Liver (tissue), 8 donors: ENCODE measurements at regions not wholly inside any gene's neighbourhood (a gene's known extent, or its start where the extent isn't known, plus 50 kb on each side); places are given as distances from the start of the nearest gene placed in this dataset.

ENCODE experiments used
- DNase-seq: peaks from one replicate; pipeline ENCODE4 v3.0.0-alpha.2; 2017; ENCODE audit warnings: low spot score
- H3K27ac ChIP-seq, 2 donors: one replicate each; pipeline ENCODE4 v1.7.0; 2013; ENCODE audit warnings: inconsistent platforms in 2 of 2, low read length in 2 of 2, control low read depth in 1 of 2, low read depth in 1 of 2, mild to moderate bottlenecking in 1 of 2
- H3K27me3 ChIP-seq, 4 donors: one replicate each; pipeline versions ENCODE4 v1.6.1 to v1.7.0; 2013; ENCODE audit warnings: low read length in 3 of 4, inconsistent platforms in 1 of 4, mild to moderate bottlenecking in 1 of 4, moderate library complexity in 1 of 4; ENCODE audit not compliant: control insufficient read depth in 4 of 4, insufficient read depth in 4 of 4
- H3K36me3 ChIP-seq, 4 donors: one replicate each; pipeline versions ENCODE4 v1.6.1 to v1.7.0; 2013; ENCODE audit warnings: low read length in 3 of 4, mild to moderate bottlenecking in 3 of 4, low read depth in 1 of 4, moderate library complexity in 1 of 4; ENCODE audit not compliant: control insufficient read depth in 4 of 4, insufficient read depth in 3 of 4
- H3K4me1 ChIP-seq, 4 donors: one replicate each; pipeline versions ENCODE4 v1.6.1 to v1.7.0; 2013; ENCODE audit warnings: low read length in 3 of 4, mild to moderate bottlenecking in 3 of 4, moderate library complexity in 1 of 4; ENCODE audit not compliant: control insufficient read depth in 4 of 4, insufficient read depth in 4 of 4
- H3K4me3 ChIP-seq, 3 donors: one replicate each; pipeline versions ENCODE4 v1.6.1 to v1.7.0; 2013; ENCODE audit warnings: low read length in 3 of 3, control low read depth in 1 of 3, low read depth in 1 of 3, mild to moderate bottlenecking in 1 of 3
- H3K9ac ChIP-seq, 2 donors: one replicate each; pipeline ENCODE4 v1.7.0; 2013; ENCODE audit warnings: low read length in 2 of 2, mild to moderate bottlenecking in 2 of 2, moderate library complexity in 2 of 2, control low read depth in 1 of 2, low read depth in 1 of 2
- H3K9me3 ChIP-seq, 4 donors: one replicate each; pipeline versions ENCODE4 v1.6.1 to v1.7.0; 2013; ENCODE audit warnings: low read length in 3 of 4; ENCODE audit not compliant: control insufficient read depth in 4 of 4
- FOXA1 ChIP-seq: IDR thresholded peaks from 2 replicates; pipeline ENCODE4 v1.6.1; 2016; ENCODE audit warnings: antibody characterized with exemption
- FOXA2 ChIP-seq: IDR thresholded peaks from 2 replicates; pipeline ENCODE4 v1.6.1; 2016; ENCODE audit warnings: antibody characterized with exemption
- GABPA ChIP-seq, 2 donors: IDR thresholded peaks in 1 of 2; conservative IDR thresholded peaks in 1 of 2; 2 replicates each; pipeline ENCODE4 v1.6.1; 2016; ENCODE audit warnings: antibody characterized with exemption in 2 of 2, mild to moderate bottlenecking in 1 of 2, moderate library complexity in 1 of 2
- HNF4A ChIP-seq, 2 donors: conservative IDR thresholded peaks; 2 replicates each; pipeline ENCODE4 v1.6.1; 2016; ENCODE audit warnings: antibody characterized with exemption in 2 of 2, mild to moderate bottlenecking in 2 of 2
- HNF4G ChIP-seq: IDR thresholded peaks from 2 replicates; pipeline ENCODE4 v1.6.1; 2016; ENCODE audit warnings: antibody characterized with exemption
- JUND ChIP-seq, 2 donors: IDR thresholded peaks; 2 replicates each; pipeline ENCODE4 v1.6.1; 2016; ENCODE audit warnings: antibody characterized with exemption in 2 of 2
- NR2F2 ChIP-seq: IDR thresholded peaks from 2 replicates; pipeline ENCODE4 v1.6.1; 2016; ENCODE audit warnings: antibody characterized with exemption
- RXRA ChIP-seq, 2 donors: IDR thresholded peaks; 2 replicates each; pipeline ENCODE4 v1.6.1; 2017 to 2018; ENCODE audit warnings: antibody characterized with exemption in 2 of 2, mild to moderate bottlenecking in 1 of 2
- SP1 ChIP-seq: IDR thresholded peaks from 2 replicates; pipeline ENCODE4 v1.6.1; 2018; ENCODE audit warnings: antibody characterized with exemption, mild to moderate bottlenecking
- YY1 ChIP-seq: IDR thresholded peaks from 2 replicates; pipeline ENCODE4 v1.6.1; 2016; ENCODE audit warnings: antibody characterized with exemption, mild to moderate bottlenecking
- WGBS: extraction: QIAGEN DNeasy Blood & Tissue Kit; methylation state at CpG from one replicate; pipeline ENCODE4 v1.1.7; 2013; 5-methylcytosine and 5-hydroxymethylcytosine counted together
- TF ChIP-seq, protein P1 (sequence below): IDR thresholded peaks from 2 replicates; pipeline ENCODE4 v1.6.1; 2016; ENCODE audit warnings: antibody characterized with exemption
- TF ChIP-seq, protein P2 (sequence below): IDR thresholded peaks from 2 replicates; pipeline ENCODE4 v1.6.1; 2016; ENCODE audit warnings: antibody characterized with exemption
- TF ChIP-seq, protein P3 (sequence below): fragments of 150-350 bp; IDR thresholded peaks from 2 replicates; pipeline ENCODE4 v1.5.1; 2017; ENCODE audit warnings: improper control_type of control experiment, low read depth, low read length; ENCODE audit not compliant: missing input control
- TF ChIP-seq, protein P4 (sequence below): IDR thresholded peaks from 2 replicates; pipeline ENCODE4 v1.6.1; 2016; ENCODE audit warnings: antibody characterized with exemption, mild to moderate bottlenecking
- donor health status: healthy.
- donor health status: healthy.
- donor health status: healthy.
- donor health status: healthy.
- donor health status: healthy.

DNA sequence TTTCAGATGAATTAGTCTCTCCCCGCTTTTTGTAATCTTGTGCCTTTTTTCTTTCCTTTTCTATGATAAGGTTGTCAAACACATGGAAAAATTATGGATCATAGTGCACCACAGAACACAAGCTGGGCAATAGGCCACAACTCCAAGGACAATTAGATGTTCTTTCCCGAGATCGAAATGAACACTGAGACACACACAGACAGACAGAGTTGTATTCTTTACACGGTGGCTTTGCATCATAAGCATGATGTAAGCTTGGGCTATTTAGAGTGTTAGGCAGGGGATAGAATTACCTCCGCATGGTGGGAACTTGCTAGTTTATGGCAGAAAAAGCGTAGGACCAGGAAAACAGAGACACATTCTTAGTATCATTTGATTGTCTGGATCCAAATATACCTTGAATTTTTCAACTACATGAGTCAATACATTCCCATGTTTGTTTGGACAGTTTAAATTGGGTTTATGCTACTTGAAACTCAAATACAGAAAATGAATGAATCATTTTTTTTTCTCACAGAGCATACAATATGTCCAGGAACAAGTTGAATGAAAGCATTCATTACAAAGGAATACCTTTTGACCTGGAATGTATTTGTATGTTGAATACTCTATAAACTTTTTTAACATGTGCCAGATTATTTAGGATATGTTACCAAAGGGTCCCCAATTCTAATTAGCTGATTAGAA, 1611.5 kb upstream of the TMEFF2 start:
- TF ChIP-seq FOXA1 (no peak), FOXA2 (no peak), HNF4A (conservative IDR thresholded peaks at IDR 0.05) (no peak), GABPA (IDR thresholded peaks at IDR 0.05 in 1 of 2, conservative IDR thresholded peaks at IDR 0.05 in 1 of 2) (no peak), RXRA (IDR thresholded peaks at IDR 0.05) (no peak), HNF4G (no peak), YY1 (no peak), JUND (IDR thresholded peaks at IDR 0.05) (no peak)
- TF ChIP-seq, protein P1, sequence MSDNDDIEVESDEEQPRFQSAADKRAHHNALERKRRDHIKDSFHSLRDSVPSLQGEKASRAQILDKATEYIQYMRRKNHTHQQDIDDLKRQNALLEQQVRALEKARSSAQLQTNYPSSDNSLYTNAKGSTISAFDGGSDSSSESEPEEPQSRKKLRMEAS: no peak
- TF ChIP-seq, protein P2, sequence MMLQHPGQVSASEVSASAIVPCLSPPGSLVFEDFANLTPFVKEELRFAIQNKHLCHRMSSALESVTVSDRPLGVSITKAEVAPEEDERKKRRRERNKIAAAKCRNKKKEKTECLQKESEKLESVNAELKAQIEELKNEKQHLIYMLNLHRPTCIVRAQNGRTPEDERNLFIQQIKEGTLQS: no peak
- TF ChIP-seq, protein P3, sequence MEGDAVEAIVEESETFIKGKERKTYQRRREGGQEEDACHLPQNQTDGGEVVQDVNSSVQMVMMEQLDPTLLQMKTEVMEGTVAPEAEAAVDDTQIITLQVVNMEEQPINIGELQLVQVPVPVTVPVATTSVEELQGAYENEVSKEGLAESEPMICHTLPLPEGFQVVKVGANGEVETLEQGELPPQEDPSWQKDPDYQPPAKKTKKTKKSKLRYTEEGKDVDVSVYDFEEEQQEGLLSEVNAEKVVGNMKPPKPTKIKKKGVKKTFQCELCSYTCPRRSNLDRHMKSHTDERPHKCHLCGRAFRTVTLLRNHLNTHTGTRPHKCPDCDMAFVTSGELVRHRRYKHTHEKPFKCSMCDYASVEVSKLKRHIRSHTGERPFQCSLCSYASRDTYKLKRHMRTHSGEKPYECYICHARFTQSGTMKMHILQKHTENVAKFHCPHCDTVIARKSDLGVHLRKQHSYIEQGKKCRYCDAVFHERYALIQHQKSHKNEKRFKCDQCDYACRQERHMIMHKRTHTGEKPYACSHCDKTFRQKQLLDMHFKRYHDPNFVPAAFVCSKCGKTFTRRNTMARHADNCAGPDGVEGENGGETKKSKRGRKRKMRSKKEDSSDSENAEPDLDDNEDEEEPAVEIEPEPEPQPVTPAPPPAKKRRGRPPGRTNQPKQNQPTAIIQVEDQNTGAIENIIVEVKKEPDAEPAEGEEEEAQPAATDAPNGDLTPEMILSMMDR: no peak
- Histone ChIP-seq H3K27me3 (no peaks in the 10 kb centered on the region), H3K4me3 (no peak overlapping the region), H3K9me3 (no peaks in the 10 kb centered on the region), H3K9ac (no peak overlapping the region), H3K4me1 (no peaks in the 10 kb centered on the region), H3K36me3 (no peaks in the 10 kb centered on the region), H3K27ac (no peak overlapping the region)
- WGBS: 76% methylated on average over 6 of the region's 6 CpGs
- no peak for DNase-seq

DNA sequence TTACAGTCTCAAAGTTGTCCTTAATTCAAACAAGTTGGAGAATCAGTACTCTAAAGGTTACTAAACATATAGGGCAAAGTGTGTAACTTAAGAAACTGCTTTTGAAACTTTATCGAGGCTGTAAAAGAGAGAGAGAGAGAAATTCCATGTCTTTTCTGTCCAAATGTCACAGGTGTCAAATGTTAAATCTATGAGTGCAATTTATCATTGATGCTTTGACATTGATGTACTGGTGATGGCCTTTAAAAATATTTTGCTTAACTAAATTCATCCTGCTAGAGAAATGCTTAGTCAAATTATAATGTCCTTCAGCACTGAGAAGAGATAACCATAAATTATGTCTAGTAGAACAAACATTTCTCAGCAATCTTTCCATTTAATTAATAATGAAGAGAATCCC, 1602.1 kb upstream of the TMEFF2 start:
- Histone ChIP-seq H3K9me3 (no peaks in the 10 kb centered on the region), H3K4me3 (no peak overlapping the region), H3K4me1 (no peaks in the 10 kb centered on the region), H3K36me3 (no peaks in the 10 kb centered on the region), H3K27me3 (no peaks in the 10 kb centered on the region), H3K27ac (no peak overlapping the region), H3K9ac (no peak overlapping the region)
- WGBS: 88% methylated on average over 1 of the region's 1 CpG
- TF ChIP-seq, protein P4, sequence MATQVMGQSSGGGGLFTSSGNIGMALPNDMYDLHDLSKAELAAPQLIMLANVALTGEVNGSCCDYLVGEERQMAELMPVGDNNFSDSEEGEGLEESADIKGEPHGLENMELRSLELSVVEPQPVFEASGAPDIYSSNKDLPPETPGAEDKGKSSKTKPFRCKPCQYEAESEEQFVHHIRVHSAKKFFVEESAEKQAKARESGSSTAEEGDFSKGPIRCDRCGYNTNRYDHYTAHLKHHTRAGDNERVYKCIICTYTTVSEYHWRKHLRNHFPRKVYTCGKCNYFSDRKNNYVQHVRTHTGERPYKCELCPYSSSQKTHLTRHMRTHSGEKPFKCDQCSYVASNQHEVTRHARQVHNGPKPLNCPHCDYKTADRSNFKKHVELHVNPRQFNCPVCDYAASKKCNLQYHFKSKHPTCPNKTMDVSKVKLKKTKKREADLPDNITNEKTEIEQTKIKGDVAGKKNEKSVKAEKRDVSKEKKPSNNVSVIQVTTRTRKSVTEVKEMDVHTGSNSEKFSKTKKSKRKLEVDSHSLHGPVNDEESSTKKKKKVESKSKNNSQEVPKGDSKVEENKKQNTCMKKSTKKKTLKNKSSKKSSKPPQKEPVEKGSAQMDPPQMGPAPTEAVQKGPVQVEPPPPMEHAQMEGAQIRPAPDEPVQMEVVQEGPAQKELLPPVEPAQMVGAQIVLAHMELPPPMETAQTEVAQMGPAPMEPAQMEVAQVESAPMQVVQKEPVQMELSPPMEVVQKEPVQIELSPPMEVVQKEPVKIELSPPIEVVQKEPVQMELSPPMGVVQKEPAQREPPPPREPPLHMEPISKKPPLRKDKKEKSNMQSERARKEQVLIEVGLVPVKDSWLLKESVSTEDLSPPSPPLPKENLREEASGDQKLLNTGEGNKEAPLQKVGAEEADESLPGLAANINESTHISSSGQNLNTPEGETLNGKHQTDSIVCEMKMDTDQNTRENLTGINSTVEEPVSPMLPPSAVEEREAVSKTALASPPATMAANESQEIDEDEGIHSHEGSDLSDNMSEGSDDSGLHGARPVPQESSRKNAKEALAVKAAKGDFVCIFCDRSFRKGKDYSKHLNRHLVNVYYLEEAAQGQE: no peak
- no peak for TF ChIP-seq SP1
- TF ChIP-seq, protein P3: no peak
- TF ChIP-seq, protein P1: no peak
- no peak for TF ChIP-seq NR2F2
- TF ChIP-seq, protein P2: no peak
- TF ChIP-seq HNF4A (conservative IDR thresholded peaks at IDR 0.05): no peak
- DNase-seq: no peak
